Panc1 (cell line): ENCODE measurements at regions not wholly inside any gene's neighbourhood (a gene's known extent, or its start where the extent isn't known, plus 50 kb on each side); places are given as distances from the start of the nearest gene placed in this dataset.

Experiments used
- POLR2AphosphoS5 ChIP-seq: IDR thresholded peaks from 2 replicates; pipeline ENCODE4 v1.6.1; 2012; ENCODE audit warnings: mild to moderate bottlenecking, low read depth, low read length, moderate library complexity
- SIN3A ChIP-seq: IDR thresholded peaks from 2 replicates; pipeline ENCODE4 v1.6.1; 2012; ENCODE audit warnings: low read depth, mild to moderate bottlenecking, low read length, moderate library complexity, borderline replicate concordance; ENCODE audit not compliant: insufficient read depth
- TF ChIP-seq, protein P1 (sequence below): fragments of 450-650 bp; IDR thresholded peaks from 2 replicates; pipeline ENCODE4 v1.5.1; 2017; ENCODE audit warnings: mild to moderate bottlenecking
- TF ChIP-seq, protein P2 (sequence below), 2 experiments: IDR thresholded peaks; 2 replicates each; pipeline ENCODE4 v1.6.1; 2011 to 2012; ENCODE audit warnings: low read depth in 2 of 2, control low read depth in 1 of 2, low read length in 1 of 2, mild to moderate bottlenecking in 1 of 2, moderate library complexity in 1 of 2; ENCODE audit not compliant: insufficient read depth in 1 of 2

DNA sequence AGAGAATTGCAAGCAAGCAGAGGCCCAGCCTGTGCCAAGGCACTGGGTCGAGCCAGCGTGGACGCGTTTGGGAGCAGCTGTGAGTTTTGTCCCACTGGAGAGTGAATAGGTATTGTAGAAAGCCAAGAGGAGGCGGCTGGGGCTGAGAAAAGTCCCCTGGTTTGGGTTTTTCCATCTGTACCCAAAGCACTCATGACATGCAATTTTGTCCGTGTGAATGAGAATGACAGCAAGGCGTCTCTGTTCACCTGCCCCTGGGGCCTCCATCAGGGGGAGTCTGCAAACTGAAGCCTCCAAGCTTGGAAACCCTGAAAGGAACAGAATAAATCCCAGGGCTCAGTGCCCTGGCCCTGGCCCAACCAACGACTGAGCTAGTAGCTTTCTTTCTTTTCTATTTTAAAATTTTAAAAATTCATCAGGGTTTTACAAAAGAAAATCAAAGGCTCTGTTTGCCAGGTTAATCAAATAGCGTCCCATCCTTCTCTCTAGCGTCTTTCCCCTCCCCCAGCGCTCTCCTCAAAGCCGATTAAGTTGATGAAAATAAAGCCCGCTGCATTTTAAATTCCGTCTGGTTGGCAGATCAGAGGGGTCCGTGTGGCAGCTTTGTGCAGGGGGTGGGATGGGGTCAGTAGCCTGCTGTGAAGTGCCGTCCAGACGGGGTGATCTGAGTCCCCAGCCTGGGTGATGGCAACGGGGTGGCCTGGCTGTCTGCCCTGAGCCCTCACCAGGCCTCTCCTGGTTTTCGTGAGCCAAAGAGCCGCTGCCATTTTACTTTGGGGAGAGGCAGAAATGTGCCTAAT is 171.0 kb downstream of the KATNIP start:
- TF ChIP-seq, protein P1, sequence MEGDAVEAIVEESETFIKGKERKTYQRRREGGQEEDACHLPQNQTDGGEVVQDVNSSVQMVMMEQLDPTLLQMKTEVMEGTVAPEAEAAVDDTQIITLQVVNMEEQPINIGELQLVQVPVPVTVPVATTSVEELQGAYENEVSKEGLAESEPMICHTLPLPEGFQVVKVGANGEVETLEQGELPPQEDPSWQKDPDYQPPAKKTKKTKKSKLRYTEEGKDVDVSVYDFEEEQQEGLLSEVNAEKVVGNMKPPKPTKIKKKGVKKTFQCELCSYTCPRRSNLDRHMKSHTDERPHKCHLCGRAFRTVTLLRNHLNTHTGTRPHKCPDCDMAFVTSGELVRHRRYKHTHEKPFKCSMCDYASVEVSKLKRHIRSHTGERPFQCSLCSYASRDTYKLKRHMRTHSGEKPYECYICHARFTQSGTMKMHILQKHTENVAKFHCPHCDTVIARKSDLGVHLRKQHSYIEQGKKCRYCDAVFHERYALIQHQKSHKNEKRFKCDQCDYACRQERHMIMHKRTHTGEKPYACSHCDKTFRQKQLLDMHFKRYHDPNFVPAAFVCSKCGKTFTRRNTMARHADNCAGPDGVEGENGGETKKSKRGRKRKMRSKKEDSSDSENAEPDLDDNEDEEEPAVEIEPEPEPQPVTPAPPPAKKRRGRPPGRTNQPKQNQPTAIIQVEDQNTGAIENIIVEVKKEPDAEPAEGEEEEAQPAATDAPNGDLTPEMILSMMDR: no peak
- no peak for TF ChIP-seq SIN3A
- TF ChIP-seq POLR2AphosphoS5: no peak
- TF ChIP-seq, protein P2, sequence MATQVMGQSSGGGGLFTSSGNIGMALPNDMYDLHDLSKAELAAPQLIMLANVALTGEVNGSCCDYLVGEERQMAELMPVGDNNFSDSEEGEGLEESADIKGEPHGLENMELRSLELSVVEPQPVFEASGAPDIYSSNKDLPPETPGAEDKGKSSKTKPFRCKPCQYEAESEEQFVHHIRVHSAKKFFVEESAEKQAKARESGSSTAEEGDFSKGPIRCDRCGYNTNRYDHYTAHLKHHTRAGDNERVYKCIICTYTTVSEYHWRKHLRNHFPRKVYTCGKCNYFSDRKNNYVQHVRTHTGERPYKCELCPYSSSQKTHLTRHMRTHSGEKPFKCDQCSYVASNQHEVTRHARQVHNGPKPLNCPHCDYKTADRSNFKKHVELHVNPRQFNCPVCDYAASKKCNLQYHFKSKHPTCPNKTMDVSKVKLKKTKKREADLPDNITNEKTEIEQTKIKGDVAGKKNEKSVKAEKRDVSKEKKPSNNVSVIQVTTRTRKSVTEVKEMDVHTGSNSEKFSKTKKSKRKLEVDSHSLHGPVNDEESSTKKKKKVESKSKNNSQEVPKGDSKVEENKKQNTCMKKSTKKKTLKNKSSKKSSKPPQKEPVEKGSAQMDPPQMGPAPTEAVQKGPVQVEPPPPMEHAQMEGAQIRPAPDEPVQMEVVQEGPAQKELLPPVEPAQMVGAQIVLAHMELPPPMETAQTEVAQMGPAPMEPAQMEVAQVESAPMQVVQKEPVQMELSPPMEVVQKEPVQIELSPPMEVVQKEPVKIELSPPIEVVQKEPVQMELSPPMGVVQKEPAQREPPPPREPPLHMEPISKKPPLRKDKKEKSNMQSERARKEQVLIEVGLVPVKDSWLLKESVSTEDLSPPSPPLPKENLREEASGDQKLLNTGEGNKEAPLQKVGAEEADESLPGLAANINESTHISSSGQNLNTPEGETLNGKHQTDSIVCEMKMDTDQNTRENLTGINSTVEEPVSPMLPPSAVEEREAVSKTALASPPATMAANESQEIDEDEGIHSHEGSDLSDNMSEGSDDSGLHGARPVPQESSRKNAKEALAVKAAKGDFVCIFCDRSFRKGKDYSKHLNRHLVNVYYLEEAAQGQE (IDR thresholded peaks at IDR 0.05; ENCODE audit: insufficient read depth in 1 of 2, low read depth in 2 of 2, low read length in 1 of 2): no peak
